Medulla oblongata (tissue), 1 donor: ENCODE measurements at regions not wholly inside any gene's neighbourhood (a gene's known extent, or its start where the extent isn't known, plus 50 kb on each side); places are given as distances from the start of the nearest gene placed in this dataset.

ENCODE experiments used
- DNase-seq: peaks from one replicate; pipeline ENCODE4 v3.0.0-alpha.2; 2015; ENCODE audit errors: extremely low spot score

- DNase-seq: no peak
Observed at GRCh38 chr6:48915591-48915990, 547.5 kb downstream of the MMUT start.

- no peak for DNase-seq
Observed at GRCh38 chr6:48912503-48912902, 550.5 kb downstream of the MMUT start.

DNA sequence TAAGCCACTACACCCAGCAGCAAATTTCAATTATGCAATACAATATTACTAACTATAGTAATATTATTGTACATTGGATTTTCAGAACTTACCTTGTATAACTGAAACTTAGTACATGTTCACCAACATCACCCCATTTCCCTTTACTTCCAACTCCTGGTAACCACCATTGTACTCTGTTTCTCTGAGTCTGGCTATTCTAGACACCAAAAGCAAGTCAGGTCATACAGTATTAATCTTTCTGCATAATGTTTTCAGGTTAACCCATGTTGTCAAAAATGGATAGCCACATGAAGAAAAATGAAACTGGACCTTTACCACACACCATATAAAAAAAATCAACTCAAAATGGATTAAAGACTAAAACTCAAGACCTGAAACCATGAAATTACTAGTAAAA lies 558.2 kb downstream of the MMUT start:
- no peak for DNase-seq

- no peak for DNase-seq
Observed at GRCh38 chr6:48894469-48894868, 568.6 kb downstream of the MMUT start.

- no peak for DNase-seq
Observed at GRCh38 chr6:48893048-48893447, 570.0 kb downstream of the MMUT start.

- DNase-seq: no peak
Observed at GRCh38 chr6:48891308-48891707, 571.7 kb downstream of the MMUT start.

DNA sequence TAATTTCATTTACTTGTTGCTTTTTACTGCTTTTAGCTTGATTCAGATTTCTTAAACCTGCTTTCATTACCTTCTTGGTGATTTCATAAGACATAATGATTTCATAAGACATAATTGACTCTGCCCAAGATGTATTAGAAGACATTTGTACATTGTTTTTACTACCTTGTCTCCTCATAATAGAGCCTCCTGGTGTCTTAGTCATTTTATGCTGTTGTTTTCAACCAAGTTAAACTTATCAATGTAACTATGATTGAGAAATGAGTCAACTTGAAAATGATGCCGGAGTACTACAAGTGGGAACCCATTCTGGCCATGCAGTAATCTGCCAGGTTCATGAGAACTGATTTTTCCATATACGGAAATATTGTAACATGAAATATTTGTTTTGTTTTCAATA lies 573.6 kb downstream of the MMUT start:
- DNase-seq: no peak

DNA sequence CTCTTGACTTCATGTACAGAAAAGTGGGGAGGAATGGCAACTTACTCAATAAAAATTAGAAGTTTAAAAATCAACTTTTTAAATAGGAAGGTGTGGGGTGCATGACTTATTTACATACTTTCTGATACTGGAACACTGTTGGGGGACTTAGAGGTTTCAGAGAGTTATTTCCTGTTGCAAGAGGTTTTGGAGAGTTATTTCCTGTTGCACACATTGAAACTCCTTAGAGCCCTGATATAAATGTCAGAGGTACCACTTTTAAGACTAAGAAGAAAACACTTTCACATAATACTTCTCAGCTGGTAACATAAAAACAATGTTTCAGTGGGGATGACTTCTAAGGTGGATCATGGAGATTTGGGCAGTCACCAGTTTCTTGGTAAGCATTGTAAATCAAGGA lies 579.9 kb downstream of the MMUT start:
- no peak for DNase-seq

DNA sequence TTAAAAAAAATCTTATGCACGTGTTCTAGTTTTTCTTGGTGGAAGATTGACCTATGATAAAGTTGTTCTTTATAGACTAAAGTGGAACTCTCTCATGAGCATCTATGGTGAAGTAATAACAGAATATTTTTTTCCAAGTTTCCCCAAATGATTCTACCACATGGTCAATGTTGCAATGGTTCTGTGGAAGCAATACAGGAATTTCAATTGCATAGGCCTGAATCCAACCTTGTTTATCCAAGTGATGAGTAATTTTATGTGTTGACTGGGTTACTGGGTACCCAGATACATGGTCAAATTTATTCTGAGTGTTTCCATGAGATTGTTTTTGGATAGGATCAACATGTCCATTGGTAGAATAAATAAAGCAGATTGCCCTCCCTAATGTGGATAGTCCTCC lies 581.5 kb downstream of the MMUT start:
- DNase-seq: no peak

DNA sequence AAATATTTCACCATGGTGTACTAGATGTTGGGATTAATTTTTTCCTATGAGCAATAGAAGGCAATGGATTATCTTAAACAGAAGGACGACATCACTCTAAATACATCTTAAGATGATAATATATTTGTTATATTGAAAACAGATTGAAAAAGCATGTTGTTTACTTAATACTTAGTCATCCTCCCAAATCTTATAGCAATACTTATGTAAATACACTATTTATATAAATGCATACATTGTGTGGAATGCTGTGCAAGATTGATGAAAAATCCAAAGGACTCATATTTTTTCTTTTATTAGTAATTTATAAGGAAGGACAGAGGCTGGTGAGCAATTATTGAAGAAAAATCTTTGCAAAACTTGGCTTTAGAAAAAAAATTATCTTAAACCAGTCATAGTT lies 593.5 kb downstream of the MMUT start:
- DNase-seq: no peak

DNA sequence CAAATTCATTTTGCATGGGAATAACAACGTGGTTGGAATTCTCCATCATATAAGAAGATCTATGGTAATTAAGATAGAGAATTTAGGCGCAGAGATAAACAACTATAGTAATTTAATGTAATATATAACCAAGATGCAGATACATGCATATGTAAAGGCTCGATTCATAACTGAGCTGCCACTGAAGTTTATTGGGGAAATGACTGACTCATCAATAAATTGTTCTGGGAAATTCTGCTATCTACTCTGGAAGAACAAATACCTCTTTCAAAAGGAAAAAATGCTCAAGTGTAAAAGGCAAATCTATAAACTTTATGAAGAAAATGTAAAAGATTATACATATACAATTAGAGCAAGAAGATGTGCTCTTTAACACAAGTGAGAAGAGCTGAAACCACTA lies 596.4 kb downstream of the MMUT start:
- DNase-seq: no peak

DNA sequence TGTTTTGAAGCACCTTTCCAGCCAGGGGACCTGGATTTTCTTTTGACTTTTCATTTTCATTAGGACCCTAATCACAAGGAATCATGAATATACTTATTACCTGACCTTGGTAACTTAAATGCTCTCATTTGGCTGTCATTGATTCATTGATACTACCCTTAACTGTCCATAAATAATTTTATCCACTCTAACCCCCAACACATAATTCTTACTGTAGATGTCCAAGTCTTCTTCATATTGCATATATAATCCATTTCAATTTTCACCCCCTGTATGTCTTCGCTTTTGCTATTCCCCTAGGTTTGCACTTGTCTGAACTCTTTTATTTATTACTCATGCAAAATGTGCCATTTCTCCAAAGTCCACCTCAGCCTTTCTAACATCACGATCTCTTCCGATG lies 602.9 kb downstream of the MMUT start:
- DNase-seq: no peak

GRCh38 chr6:48859562-48860123 lies 603.4 kb downstream of the MMUT start:
- DNase-seq: no peak

DNA sequence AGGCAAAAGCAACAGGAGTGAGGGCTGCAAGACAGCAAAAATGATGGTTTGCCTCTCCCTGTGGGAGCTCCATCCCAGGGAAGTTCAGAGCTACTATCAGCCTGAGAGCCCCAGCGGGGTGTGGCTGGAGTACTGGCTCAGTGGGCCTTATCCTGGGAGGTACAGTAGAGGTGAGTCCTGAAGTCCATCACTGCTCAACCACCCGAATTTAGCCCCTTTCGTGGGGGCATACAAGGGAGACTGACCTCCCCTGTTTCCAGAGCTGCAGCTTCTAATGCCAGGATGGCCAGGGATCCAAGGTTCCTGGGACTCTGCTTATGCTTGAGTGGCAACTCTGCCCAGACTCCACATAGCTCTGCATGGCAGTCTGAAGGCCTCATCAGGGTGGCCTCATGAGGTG lies 617.8 kb downstream of the MMUT start:
- DNase-seq: no peak

GRCh38 chr6:48844696-48845095 lies 618.4 kb downstream of the MMUT start:
- DNase-seq: no peak

GRCh38 chr6:48840896-48841295 lies 622.2 kb downstream of the MMUT start:
- DNase-seq: no peak

DNA sequence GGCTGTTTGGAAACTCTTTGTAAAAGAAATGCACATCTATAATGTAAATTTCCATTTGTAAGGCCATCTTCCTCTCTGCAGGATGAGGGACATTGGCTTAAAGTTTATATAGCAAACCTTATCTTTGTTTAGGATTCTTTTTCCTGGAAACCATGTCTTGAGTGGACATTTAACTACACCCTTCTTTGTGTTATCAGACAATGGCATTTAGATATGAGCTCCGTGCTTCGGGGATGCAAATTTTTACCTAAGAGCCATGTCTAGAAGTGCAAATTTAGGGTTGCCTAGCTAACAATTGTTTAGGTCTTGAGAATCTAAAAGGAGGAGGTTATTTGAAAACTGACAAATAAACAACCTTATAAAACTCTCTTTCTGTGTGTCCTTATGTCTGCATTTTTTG lies 623.8 kb downstream of the MMUT start:
- DNase-seq: no peak

GRCh38 chr6:48837744-48838143 lies 625.3 kb downstream of the MMUT start:
- no peak for DNase-seq

DNA sequence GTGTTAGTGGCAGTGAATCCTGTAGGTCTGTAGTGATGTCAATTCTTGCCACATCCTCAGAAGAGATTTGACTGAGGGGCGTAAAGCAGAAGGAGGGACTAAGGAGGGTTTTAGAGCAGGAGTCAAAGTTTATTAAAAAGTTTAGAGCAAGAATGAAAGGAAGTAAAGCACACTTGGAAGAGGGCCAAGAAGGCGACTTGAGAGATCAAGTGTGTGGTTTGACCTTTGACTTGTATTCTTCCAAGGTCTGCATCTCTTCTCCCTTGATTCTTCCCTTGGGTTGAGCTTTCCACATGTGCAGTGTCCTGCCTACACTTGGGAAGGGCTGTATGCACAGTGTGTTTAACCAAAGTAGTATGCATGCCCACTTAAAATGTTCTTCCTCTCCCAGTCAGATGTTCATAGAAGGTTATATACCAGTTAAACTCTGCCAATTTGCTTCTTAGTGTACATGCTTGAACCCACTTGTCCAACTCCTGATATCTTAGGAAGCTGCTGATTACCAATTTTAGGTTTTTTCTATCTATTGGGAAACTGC lies 627.6 kb downstream of the MMUT start:
- DNase-seq: no peak

DNA sequence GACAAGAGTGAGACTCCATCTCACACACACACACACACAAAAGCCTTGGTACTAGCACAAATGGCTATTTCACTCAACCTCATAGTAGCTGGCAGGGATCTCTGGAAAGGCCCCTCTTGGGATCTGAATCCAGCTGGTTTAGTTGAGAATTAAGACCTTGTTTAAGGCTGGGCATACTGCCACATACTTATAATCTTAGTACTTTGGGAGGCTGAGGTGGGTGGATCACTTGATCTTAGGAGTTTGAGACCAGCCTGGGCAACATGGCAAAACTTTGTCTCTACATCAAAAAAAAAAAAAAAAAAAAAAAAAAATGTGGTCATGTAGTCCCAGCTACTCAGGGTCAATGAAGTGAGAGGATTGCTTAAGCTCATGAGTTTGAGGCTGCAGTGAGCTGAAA lies 628.3 kb downstream of the MMUT start:
- no peak for DNase-seq

GRCh38 chr6:48833916-48834315 lies 629.1 kb downstream of the MMUT start:
- DNase-seq: no peak

GRCh38 chr6:48826901-48827701 lies 636.0 kb downstream of the MMUT start:
- no peak for DNase-seq

GRCh38 chr6:48826152-48826515 lies 636.9 kb downstream of the MMUT start:
- no peak for DNase-seq
